ENCODE measurements at regions not wholly inside any gene's neighbourhood (a gene's known extent, or its start where the extent isn't known, plus 50 kb on each side); places are given as distances from the start of the nearest gene placed in this dataset.

GRCh38 chr7:34596887-34597286, 61.1 kb upstream of the NPSR1 start:
- in situ Hi-C loops (cut with MboI; ENCODE audit: low sequenced_read_pairs, unreplicated experiment) = no loop called here
- no peak for DNase-seq (ENCODE audit: low spot score)
- TF ChIP-seq, protein P1, sequence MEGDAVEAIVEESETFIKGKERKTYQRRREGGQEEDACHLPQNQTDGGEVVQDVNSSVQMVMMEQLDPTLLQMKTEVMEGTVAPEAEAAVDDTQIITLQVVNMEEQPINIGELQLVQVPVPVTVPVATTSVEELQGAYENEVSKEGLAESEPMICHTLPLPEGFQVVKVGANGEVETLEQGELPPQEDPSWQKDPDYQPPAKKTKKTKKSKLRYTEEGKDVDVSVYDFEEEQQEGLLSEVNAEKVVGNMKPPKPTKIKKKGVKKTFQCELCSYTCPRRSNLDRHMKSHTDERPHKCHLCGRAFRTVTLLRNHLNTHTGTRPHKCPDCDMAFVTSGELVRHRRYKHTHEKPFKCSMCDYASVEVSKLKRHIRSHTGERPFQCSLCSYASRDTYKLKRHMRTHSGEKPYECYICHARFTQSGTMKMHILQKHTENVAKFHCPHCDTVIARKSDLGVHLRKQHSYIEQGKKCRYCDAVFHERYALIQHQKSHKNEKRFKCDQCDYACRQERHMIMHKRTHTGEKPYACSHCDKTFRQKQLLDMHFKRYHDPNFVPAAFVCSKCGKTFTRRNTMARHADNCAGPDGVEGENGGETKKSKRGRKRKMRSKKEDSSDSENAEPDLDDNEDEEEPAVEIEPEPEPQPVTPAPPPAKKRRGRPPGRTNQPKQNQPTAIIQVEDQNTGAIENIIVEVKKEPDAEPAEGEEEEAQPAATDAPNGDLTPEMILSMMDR (IDR thresholded peaks at IDR 0.05; ENCODE audit: borderline replicate concordance, control extremely low read depth, extremely low read depth, insufficient read depth, missing control alignments) = peak; percentile 20

GRCh38 chr7:34603711-34604444, 54.1 kb upstream of the NPSR1 start:
- DNase-seq (ENCODE audit: low spot score) = no peak
- in situ Hi-C loops (cut with MboI; ENCODE audit: low sequenced_read_pairs, unreplicated experiment) = no loop called here
- TF ChIP-seq, protein P1 (IDR thresholded peaks at IDR 0.05; ENCODE audit: borderline replicate concordance, control extremely low read depth, extremely low read depth, insufficient read depth, missing control alignments) = no peak
